GM21786 (cell line): ENCODE measurements at regions not wholly inside any gene's neighbourhood (a gene's known extent, or its start where the extent isn't known, plus 50 kb on each side); places are given as distances from the start of the nearest gene placed in this dataset.

Experiments used
- ATAC-seq: cut with Tn5 transposase; IDR thresholded peaks from one replicate; pipeline ENCODE4 v1.9.1; 2021; ENCODE audit not compliant: unreplicated experiment

- ATAC-seq: no peak
These were observed 200.2 kb downstream of the FOXO1 start for GRCh38 chr13:40466272-40466671.

GRCh38 chr13:40468227-40468838 lies 198.1 kb downstream of the FOXO1 start:
- ATAC-seq: no peak

- ATAC-seq: no peak
These were observed 196.7 kb downstream of the FOXO1 start for GRCh38 chr13:40469581-40470310.

- no peak for ATAC-seq
These were observed 195.8 kb downstream of the FOXO1 start for GRCh38 chr13:40470660-40471059.

- no peak for ATAC-seq
These were observed 195.4 kb downstream of the FOXO1 start for GRCh38 chr13:40471076-40471475.

- no peak for ATAC-seq
These were observed 194.5 kb downstream of the FOXO1 start for GRCh38 chr13:40471911-40472310.

- ATAC-seq: no peak
These were observed 193.8 kb downstream of the FOXO1 start for GRCh38 chr13:40472427-40473220.

- ATAC-seq: no peak
These were observed 190.8 kb downstream of the FOXO1 start for GRCh38 chr13:40475617-40476016.

GRCh38 chr13:40476175-40476958 lies 190.1 kb downstream of the FOXO1 start:
- ATAC-seq: no peak

GRCh38 chr13:40477623-40478608 lies 188.5 kb downstream of the FOXO1 start:
- no peak for ATAC-seq

GRCh38 chr13:40478775-40479174 lies 187.7 kb downstream of the FOXO1 start:
- ATAC-seq: no peak

GRCh38 chr13:40479196-40479845 lies 187.1 kb downstream of the FOXO1 start:
- ATAC-seq: no peak

GRCh38 chr13:40480012-40480914 lies 186.2 kb downstream of the FOXO1 start:
- no peak for ATAC-seq

GRCh38 chr13:40480915-40481516 lies 185.4 kb downstream of the FOXO1 start:
- ATAC-seq: no peak

- ATAC-seq: no peak
These were observed 182.8 kb downstream of the FOXO1 start for GRCh38 chr13:40483601-40484000.

- ATAC-seq: no peak
These were observed 182.2 kb downstream of the FOXO1 start for GRCh38 chr13:40484101-40484800.

- no peak for ATAC-seq
These were observed 181.5 kb downstream of the FOXO1 start for GRCh38 chr13:40484974-40485373.
